Epithelial cell of esophagus (primary cell): ENCODE measurements at regions not wholly inside any gene's neighbourhood (a gene's known extent, or its start where the extent isn't known, plus 50 kb on each side); places are given as distances from the start of the nearest gene placed in this dataset.

Source experiments
- DNase-seq: peaks from one replicate; pipeline ENCODE4 v3.0.0; 2010; ENCODE audit warnings: low read depth
- H3K4me3 ChIP-seq: 2 replicates; pipeline ENCODE4 v1.5.1; 2011; ENCODE audit warnings: mild to moderate bottlenecking, low read length, control low read depth
- TF ChIP-seq, protein P1 (sequence below): IDR thresholded peaks from 2 replicates; pipeline ENCODE4 v1.5.1; 2011; ENCODE audit warnings: low read depth, mild to moderate bottlenecking, low read length, control low read depth, inconsistent platforms; ENCODE audit not compliant: insufficient read depth; ENCODE audit errors: missing control alignments

DNA sequence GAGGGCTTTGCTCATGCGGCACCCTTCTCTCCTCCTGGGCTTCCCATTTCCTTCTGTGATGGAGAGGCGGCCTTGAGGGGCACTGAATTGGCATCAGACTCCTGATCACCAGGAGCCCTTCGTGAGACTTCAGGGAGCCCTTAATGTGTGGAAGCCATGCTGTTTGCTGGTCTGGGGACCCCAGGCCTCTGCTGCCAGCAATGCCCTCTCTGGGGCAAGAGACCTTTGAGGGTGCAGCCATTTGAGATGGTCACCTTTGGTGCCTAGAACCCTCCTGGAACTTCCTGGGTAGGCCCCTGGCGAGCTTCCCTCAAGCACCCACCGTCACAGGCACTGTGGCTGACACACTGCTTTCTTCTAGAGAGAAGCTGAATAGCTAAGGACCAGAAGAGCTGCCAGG, 338.7 kb upstream of the IRX4 start:
- DNase-seq: no peak

DNA sequence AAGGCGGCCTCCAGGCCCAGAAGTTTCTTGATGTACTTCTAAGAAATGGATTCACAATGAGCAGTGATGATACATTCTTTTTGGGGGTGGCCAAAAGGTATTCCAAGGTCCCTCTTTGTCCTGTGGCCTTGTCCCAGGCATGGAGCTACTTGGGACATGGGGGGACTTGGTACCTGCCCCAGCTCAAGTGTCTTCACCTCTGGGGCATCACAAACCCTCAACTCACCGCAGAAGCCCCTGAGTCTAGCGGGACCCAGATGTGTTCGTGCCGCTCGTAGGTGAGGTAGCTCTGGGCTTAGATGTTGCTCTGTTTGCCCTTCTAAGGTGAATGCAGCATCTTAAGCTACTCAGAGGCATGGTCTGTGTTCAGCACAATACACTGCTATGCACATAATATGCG, 338.0 kb upstream of the IRX4 start:
- no peak for DNase-seq
- H3K4me3 ChIP-seq: no peak overlapping the region
- TF ChIP-seq, protein P1, sequence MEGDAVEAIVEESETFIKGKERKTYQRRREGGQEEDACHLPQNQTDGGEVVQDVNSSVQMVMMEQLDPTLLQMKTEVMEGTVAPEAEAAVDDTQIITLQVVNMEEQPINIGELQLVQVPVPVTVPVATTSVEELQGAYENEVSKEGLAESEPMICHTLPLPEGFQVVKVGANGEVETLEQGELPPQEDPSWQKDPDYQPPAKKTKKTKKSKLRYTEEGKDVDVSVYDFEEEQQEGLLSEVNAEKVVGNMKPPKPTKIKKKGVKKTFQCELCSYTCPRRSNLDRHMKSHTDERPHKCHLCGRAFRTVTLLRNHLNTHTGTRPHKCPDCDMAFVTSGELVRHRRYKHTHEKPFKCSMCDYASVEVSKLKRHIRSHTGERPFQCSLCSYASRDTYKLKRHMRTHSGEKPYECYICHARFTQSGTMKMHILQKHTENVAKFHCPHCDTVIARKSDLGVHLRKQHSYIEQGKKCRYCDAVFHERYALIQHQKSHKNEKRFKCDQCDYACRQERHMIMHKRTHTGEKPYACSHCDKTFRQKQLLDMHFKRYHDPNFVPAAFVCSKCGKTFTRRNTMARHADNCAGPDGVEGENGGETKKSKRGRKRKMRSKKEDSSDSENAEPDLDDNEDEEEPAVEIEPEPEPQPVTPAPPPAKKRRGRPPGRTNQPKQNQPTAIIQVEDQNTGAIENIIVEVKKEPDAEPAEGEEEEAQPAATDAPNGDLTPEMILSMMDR: no peak

More for the DNA sequence above, 338.7 kb upstream of the IRX4 start:
- no peak overlapping the region for H3K4me3 ChIP-seq
- TF ChIP-seq, protein P1: no peak

DNA sequence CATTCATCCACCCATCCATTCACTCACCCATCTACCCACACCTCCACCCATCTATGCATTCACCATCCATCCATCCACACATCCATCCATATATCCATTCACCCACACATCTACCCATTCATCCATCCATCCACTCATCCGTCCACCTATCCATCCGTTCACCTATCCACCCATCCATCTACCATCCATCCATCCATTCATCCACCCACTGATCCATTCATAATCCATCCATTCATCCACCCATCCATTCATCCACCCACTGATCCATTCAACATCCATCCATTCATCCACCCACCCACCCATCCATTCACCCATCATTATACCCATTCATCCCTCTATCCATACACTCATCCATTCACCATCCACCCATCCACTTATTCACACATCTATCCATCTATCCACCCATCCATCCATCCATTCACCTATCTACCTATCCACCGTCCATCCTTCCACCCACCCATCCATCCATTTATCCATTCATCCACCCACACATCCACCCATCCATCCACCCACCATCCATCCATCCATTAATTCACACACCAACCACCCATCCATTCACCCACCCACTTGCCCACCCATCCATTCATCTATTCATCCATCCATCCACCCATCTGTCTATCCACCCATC, 336.5 kb upstream of the IRX4 start:
- no peak overlapping the region for H3K4me3 ChIP-seq
- no peak for DNase-seq
- TF ChIP-seq, protein P1: no peak

DNA sequence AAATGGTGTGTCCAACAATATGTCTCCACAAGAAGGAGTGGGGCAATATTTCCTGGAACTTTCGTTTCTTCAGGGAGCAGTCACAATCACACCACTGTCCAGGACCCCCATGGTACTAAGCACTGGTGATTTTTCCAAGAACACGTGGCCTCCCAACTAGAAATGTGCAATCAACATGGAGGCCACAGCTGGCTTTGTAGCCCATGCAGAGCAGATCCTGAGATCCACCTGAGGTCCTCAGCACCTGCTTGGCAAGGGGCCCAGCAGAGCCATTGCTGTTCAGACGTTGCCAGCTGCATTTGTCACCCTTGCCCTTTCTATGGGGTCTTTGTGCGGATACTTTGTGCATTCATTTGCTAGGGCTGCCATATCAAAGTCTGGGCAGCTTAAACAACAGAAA, 334.5 kb upstream of the IRX4 start:
- TF ChIP-seq, protein P1: no peak
- no peak overlapping the region for H3K4me3 ChIP-seq
- no peak for DNase-seq

DNA sequence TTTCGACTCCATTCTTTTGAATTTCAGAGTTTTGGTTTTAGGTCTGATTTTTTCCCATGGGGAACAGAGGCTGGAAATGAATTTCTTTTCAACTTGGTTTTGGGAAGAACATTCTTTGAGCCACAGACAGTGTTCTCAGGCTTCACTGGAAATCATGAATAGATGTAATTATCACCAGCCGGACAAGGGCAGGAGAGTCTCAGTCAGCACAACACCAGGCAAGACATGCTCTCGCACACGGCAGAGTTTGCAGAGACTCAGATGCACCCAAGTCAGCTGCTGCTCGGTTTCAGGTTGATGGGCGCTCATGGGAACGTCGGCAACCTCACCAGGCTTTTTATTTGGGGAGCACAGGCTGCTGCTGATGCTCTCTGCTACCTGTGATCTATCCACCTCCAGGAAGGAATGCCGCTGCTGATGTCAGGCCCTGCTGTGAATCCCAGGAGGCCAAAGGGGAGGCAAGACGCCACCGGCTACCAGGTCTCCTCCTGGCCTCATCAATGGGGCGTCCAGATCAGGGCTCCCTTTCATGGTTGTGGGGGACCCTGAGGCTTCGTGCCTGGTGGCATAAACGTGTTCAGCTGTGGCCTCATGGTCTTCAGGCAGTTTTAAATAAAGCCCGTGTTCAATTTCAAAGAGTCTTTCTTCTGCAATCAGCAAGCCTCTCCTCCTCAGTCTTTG, 332.3 kb upstream of the IRX4 start:
- no peak for DNase-seq
- no peak overlapping the region for H3K4me3 ChIP-seq
- TF ChIP-seq, protein P1: no peak

DNA sequence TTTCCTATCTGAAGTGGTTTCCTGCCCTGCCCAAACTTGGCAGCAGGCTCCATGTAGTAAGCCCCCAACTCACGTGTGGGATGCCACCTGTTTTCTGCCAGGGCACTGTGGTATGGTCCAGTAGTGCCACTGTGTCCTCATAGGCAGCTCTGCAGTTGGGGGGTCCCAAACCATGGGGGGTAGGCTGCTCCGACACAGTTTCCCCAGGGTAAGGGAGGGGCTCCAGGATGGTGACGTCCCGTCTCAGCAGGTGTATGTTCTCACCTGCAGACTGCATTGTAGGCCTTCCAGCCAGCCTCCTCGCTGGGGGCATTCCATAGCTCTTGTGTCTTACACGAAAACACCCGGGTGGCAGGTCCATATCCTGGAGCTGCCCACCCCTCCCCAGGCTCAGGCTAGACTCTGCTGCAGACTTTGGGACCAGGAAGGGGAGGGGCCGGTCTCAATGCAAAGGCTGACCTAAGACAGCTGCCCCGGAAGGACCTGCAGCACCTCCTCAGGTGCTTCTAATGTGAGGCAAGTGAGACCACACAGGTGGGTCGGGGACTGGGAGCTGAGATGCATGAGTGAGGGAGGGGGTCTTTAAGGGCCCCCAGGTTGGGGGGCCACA, 330.5 kb upstream of the IRX4 start:
- DNase-seq: no peak
- H3K4me3 ChIP-seq: no peak overlapping the region
- TF ChIP-seq, protein P1: no peak

DNA sequence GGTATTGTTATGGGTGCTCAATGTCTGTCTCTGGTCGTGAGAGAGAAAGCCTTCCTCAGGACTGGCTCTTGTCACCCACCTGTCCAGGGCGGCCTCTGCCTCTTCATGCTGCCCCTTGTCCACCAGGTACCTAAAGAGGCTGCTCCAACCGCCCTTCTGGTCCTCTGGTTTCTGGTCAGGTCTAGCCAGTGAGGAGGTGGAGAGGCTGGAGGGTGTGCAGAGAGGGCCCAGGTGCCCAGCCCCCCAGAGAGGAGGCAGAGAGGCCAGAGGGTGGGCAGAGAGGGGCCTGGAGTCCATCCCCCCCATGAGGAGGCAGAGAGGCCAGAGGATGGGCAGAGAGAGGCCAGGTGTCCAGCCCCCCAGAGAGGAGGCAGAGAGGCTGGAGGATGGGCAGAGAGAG, 329.8 kb upstream of the IRX4 start:
- TF ChIP-seq, protein P1: no peak
- no peak overlapping the region for H3K4me3 ChIP-seq
- DNase-seq: no peak
